HG03558 (cell line): ENCODE measurements at regions not wholly inside any gene's neighbourhood (a gene's known extent, or its start where the extent isn't known, plus 50 kb on each side); places are given as distances from the start of the nearest gene placed in this dataset.
"Not testable (repeated sequence)": the region's sequence is repeated elsewhere in the genome, so short reads cannot be mapped to it uniquely, and the experiment has no call there.

ENCODE experiments used
- ATAC-seq: cut with Tn5 transposase; IDR thresholded peaks from one replicate; pipeline ENCODE4 v1.9.1; 2021; ENCODE audit warnings: moderate number of reproducible peaks; ENCODE audit not compliant: unreplicated experiment; ENCODE audit errors: extremely low read depth

- ATAC-seq, result no peak
These were observed 469.8 kb upstream of the ZEB2 start for GRCh38 chr2:144989579-144990270.

GRCh38 chr2:144988591-144988990 is 468.7 kb upstream of the ZEB2 start:
- ATAC-seq, result no peak

GRCh38 chr2:144986691-144987090 is 466.8 kb upstream of the ZEB2 start:
- no peak for ATAC-seq

DNA sequence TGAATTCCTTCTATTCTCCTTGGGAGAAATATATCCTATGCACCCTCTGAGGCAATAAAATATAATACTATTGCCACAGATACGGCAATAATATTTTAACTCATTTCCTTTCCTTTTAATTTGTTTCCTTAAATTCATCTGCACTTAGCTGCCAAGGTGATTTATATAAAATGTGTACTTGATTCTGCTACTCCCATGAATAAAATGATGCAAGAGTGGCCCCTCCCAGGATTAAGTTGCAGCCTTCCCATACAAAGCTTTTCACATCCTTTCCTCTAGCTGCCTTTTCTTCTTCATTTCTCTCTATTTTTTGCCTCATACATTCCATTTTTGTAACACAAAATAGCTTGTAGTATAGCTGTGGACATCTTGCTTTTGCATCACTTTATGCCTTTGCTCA is 464.1 kb upstream of the ZEB2 start:
- no peak for ATAC-seq

- ATAC-seq, result no peak
These were observed 463.2 kb upstream of the ZEB2 start for GRCh38 chr2:144983107-144983506.

- no peak for ATAC-seq
These were observed 462.6 kb upstream of the ZEB2 start for GRCh38 chr2:144982481-144982880.

DNA sequence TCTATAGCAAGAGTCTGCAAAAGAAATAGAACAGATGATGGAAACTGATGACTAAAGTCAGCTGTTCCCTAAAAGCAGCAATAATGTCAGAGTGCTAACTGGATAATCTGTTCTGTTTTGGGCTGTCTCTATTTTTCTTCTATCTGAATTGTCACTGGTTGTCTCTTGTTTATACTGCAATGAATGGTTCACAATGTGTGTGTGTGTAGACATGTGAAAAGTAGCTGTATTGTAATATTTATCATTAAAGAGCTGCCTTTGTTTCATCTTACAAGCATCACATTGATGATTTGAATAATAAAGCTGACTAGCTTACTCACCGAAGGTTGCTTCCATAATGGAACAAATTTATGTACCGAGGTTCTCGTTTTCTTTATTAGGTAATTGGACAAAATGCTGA is 456.0 kb upstream of the ZEB2 start:
- ATAC-seq, result no peak

DNA sequence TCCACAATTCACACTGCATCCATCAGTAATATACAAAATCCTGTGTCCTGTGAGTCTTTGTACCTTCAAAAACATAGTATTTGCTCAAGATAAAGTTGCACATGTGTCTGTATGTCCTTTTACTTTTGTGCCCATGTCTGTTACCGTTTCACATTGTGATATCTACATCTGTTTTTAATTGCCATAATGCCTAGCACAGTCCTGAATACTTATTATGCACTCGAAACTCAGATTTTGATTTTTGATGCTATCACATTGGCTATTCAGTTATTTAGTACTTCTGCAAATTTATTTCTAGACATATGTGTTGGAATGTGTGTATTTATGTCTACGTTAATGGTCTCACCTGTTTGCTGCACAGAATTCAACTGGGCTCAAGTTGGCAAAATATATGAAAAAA is 452.8 kb upstream of the ZEB2 start:
- no peak for ATAC-seq

GRCh38 chr2:144971786-144972335 is 451.9 kb upstream of the ZEB2 start:
- no peak for ATAC-seq

- not testable (repeated sequence) for ATAC-seq
These were observed 450.5 kb upstream of the ZEB2 start for GRCh38 chr2:144970410-144970809.

DNA sequence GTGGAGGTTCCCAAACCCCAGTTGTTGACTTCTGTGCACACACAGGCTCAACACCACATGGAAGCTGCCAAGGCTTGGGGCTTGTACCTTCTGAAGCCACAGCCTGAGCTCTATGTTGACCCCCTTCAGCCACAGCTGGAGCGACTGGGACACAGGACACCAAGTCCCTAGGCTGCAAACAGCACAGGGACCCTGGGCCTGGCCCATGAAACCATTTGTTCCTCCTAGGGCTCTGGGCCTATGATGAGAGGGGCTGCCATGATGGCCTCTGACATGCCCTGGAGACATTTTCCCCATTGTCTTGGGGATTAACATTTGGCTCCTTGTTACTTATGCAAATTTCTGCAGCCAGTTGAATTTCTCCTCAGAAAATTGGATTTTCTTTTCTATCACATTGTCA is 449.6 kb upstream of the ZEB2 start:
- not testable (repeated sequence) for ATAC-seq

DNA sequence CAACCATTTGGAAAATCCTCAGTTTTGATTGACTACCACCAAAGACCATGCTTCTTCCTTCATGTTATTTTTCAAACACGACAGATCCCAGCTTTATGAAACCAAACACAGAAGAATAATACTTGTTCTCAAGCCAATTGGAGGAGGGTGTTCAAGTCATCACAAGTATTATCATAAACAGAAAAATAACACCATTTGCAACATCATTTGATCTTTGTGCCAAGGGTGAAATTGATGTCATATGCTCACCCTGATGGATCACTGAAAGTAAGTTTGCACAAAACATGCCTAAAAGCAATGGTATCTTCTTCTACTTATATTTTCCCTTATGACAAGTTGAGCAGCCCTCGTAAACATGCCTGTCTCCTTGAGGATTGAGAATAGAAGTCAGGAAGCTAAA is 448.0 kb upstream of the ZEB2 start:
- ATAC-seq, result no peak

- no peak for ATAC-seq
These were observed 445.3 kb upstream of the ZEB2 start for GRCh38 chr2:144965172-144965571.

DNA sequence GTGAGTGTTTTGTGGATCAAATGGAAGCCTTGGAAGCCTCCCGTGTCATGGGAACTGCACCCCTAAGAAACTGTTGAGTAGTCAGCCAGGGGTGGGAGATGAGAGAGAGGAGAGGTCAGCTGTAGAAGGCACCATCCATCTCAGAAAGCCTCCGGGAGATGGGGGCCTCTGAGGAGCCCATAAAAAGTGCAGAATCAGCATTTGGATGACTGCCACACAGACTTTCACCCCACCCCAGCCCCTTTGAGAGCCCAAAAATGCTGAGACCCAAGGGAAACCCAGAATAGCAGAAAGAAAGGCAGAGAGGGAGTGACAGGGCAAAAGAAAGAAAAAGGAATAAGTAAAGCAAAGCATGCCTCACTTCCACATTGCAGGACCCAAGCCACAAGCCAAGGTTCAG is 443.1 kb upstream of the ZEB2 start:
- no peak for ATAC-seq

GRCh38 chr2:144959416-144959815 is 439.5 kb upstream of the ZEB2 start:
- ATAC-seq, result no peak

- ATAC-seq, result no peak
These were observed 431.1 kb upstream of the ZEB2 start for GRCh38 chr2:144950899-144951560.

GRCh38 chr2:144948205-144948855 is 428.4 kb upstream of the ZEB2 start:
- ATAC-seq, result no peak

GRCh38 chr2:144947709-144948037 is 427.8 kb upstream of the ZEB2 start:
- no peak for ATAC-seq

- no peak for ATAC-seq
These were observed 426.3 kb upstream of the ZEB2 start for GRCh38 chr2:144946263-144946662.

DNA sequence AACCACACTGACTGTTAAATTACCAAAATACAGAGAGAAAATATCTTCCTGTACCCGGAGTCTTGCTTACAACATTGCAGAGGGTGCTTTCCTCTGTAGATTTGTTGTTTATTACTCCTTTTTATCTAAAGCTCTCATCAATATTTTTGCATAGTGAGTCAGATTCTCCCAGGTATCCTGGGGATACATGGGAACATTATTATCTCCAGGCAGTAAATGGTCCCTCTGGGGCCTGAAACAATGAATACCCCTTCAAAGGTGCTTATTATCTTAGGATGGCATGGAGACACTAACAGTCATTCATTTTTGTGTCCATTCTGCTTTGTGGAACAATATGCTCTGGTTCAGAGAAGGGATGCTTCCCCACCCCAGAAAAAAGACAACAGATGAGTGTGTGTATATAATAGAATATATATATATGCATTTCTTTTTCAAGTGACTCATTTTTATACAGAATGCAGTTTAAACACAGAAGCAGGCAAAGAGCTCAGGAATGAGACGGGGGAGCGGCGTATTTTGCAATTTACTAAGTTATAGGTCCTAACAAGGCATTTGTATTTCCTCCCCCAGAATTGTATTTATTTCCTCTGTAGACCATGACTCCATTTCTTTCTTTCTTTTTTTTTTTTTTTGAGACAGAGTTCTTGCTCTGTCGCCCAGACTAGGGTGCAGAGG is 424.8 kb upstream of the ZEB2 start:
- ATAC-seq, result no peak

DNA sequence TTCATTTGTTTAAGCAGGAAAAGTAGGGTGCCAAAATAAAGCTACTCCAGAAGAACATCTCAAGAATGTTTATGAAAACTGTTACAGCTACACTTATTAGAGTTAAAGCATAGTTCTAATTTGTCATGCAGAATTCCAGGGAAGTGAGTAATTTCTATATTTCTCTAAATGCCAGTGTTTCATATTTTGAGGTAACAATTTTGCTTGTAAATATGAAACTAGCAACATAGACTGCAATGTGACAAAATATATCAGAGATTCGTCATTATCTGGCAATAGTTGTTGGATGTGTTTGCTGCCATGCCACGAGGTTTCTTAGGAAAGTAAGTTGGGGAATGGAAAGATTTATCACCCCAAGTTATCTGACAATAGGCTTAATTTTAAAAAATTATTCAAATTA is 424.1 kb upstream of the ZEB2 start:
- ATAC-seq, result no peak
